Stimulated activated CD4-positive, alpha-beta T cell treated with anti-CD3 and anti-CD28 coated beads, Interleukin-12 subunit alpha, Interleukin-12 subunit beta, amount 100 ng/mL, for 24 hours (primary cell): ENCODE measurements at regions not wholly inside any gene's neighbourhood (a gene's known extent, or its start where the extent isn't known, plus 50 kb on each side); places are given as distances from the start of the nearest gene placed in this dataset.

Source experiments
- DNase-seq, 2 experiments: peaks; one replicate each; pipeline ENCODE4 v3.0.0-alpha.2; 2020; ENCODE audit warnings: low read depth in 2 of 2

- no peak for DNase-seq
These were observed 1488.3 kb downstream of the RPA4 start for GRCh38 chrX:98371994-98372393.

DNA sequence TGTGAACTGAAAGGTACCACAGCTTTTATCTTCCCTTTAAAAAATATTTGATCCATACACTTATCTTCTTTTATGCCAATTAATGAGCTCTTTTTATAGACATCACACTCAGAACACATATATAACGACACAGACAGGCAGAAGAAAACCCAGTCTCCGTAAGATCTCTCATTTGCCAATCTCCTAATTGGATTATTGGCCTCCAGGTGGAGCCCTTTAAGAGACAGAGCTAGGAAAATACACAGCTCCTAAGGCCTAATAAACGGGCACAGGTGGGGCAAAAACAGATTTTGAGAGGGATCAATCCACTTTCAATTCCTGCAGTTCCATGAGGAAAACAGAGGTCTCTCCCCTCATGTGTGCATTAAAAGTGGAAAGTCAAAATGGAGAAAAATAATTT, 1495.4 kb downstream of the RPA4 start:
- DNase-seq = no peak

- DNase-seq = no peak
These were observed 1496.4 kb downstream of the RPA4 start for GRCh38 chrX:98380106-98380505.

GRCh38 chrX:98380556-98380955, 1496.8 kb downstream of the RPA4 start:
- DNase-seq = no peak

DNA sequence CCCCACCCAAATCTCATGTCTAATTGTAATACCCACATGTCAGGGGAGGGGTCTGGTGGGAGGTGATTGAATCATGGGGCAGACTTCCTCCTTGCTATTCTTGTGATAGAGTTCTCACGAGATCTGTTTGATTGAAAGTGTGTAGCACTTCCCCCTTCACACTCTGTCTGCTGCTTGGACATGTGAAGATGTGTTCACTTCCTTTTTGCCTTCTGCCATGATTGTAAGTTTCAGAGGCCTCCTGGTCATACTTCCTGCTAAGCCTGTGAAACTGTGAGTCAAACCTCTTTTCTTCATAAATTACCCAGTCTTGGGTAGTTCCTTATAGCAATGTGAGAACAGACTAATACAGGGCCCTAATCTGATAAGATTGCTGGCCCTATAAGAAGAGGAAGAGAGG, 1514.8 kb downstream of the RPA4 start:
- no peak for DNase-seq

GRCh38 chrX:98405376-98405775, 1521.7 kb downstream of the RPA4 start:
- DNase-seq = no peak

- no peak for DNase-seq
These were observed 1523.9 kb downstream of the RPA4 start for GRCh38 chrX:98407584-98407983.

GRCh38 chrX:98409867-98410266, 1526.2 kb downstream of the RPA4 start:
- DNase-seq = no peak

GRCh38 chrX:98412058-98412457, 1528.3 kb downstream of the RPA4 start:
- DNase-seq = no peak

- no peak for DNase-seq
These were observed 1538.8 kb downstream of the RPA4 start for GRCh38 chrX:98422536-98422935.

GRCh38 chrX:98432413-98432812, 1548.7 kb downstream of the RPA4 start:
- DNase-seq = no peak

- DNase-seq = no peak
These were observed 1564.8 kb downstream of the RPA4 start for GRCh38 chrX:98448524-98448923.

DNA sequence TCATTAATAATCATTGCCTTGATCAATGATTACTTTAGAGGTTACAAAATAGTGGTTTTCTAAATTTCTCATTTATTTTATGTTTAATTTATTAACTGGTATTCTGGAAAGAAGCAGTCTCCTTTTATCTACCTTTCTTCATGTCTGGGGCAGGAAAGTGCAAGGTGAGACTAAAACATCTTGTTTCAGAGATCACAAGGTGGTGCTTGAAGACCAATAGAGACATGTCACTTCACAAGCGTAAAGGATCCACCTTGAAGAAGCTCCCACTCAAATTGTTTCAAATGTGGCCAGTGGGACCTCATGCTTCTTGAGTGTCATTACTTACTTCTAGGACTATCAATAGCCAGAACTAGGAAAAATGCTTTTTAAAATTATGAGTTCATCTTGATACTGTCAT, 1568.7 kb downstream of the RPA4 start:
- no peak for DNase-seq

DNA sequence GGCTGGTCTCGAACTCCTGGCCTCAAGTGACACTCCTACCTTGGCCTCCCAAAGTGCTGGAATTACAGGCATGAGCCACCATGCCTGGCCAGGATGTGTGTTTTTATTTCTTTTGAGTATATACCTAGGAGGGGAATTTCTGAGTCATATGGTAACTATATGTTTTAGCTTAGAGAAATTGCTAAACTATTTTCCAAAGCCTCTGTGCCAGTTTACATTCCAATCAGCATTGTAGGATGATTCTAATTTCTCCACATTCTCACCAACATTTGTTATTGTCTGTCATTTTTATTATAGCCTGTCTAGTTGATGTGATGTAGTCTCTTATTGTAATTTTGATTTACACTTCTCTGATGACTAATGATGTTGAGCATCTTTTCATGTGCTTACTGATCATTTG, 1576.0 kb downstream of the RPA4 start:
- DNase-seq = no peak

DNA sequence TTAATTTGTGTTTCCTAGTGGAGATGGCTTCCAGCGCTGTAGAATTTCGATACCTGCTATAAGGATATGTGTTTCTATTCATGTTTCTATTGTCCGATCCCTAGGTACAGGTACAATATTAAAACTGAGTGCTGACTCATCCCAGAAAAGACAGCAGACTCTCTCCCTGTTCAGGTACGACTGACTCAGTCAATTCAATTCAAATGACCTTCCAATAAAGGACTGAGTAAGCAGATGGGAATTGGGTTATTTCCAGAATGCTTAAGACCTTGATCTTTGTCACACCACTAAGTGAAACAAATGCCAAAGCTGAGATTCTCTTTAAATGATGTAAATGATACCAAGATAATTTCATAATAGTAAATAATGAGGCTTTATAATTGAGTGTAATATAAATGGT, 1596.9 kb downstream of the RPA4 start:
- DNase-seq = no peak

- DNase-seq = no peak
These were observed 1597.9 kb downstream of the RPA4 start for GRCh38 chrX:98481636-98482035.

GRCh38 chrX:98490670-98491069, 1607.0 kb downstream of the RPA4 start:
- DNase-seq = no peak

GRCh38 chrX:98501426-98501825, 1617.7 kb downstream of the RPA4 start:
- no peak for DNase-seq

GRCh38 chrX:98506907-98507306, 1623.2 kb downstream of the RPA4 start:
- DNase-seq = no peak

DNA sequence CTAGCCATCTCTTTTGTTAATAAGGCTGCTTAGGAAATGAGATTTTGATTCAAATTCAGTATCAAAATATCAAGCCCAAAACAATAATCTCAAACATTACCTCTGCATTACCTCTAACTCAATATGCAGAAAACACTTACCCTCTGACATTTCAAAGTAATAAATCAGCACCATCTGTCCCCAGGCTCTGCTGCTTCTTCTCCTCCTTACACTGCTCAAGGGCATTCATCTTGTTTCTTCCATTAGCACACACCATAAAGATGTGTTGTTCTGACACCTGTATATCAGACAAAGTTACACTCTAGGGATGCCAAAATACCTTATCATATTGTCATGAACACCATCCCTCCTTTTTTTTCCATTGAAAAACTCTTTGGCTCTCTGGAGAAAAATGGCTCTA, 1630.3 kb downstream of the RPA4 start:
- DNase-seq = no peak

DNA sequence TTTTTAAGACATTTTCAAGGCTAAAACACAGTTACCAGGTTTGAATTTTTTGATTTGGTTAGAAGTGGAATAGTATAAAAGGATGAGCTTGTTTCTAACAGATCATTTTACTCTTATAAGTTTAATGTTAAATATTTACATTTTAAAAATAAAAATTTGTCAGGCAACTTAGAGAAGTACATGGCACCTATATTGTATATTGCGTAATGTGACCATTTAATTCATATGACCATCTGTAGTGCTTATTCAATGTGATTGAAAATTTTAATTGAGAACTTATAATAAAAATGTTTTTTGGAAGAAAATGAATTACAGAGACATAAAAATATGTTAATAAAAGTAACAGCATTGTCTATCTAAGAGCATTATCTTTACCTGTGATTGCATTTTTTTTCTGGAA, 1632.4 kb downstream of the RPA4 start:
- DNase-seq = no peak

DNA sequence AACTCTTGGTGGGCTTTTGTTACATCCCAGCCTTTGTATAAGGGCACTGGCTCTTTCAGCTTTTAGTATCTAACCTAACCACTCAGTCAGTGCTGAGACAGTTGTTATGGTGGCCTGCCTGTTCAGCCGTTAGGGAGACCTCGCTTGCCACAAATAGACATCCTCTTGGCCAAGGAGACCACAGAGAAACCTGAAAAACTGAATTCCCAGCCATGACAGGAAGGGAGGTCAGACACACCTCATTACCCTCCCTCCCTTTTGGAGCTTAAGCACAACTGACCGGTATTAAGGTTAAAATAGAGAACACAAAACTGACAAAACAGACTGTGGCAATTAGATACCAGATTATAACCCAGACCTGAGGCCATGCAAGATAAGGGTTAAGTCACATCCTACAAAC, 1639.3 kb downstream of the RPA4 start:
- no peak for DNase-seq

DNA sequence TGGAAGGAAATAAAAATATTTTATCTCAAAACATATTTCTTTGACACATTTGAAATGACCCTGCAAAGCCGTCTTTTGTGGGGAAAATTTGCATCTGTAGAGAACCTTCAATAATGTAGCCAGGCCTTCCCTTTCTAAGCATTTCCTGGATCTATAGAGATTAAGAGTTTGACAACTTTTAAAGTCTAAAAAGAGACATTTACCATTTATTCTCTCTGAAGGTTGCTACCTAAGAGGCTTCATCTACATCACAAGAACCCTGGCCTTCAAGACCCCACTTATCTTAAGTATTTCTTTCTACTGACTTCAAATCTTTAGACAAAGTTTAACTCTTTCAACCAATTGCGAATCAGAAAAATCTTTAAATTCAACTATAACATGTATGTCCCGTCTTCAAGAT, 1639.8 kb downstream of the RPA4 start:
- DNase-seq = no peak

DNA sequence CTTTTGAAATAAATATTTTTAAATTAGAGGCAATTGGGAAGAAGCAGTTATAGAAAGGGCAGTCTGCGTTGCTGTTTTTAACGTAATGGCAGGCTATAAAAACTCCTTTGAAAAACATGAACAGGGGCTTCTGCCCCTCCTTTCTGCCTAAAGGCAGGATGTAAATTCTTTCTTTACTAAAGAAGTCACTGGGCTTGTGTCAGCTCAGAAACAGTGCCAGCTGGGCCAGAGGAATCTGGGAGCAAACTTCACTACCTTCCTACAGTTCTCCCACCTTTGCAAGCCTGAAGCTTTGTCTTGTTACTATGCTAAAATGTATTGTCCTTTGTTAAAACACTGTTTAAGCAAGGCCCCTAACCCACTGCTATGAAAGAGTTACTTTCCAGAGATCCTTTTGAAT, 1664.8 kb downstream of the RPA4 start:
- no peak for DNase-seq

DNA sequence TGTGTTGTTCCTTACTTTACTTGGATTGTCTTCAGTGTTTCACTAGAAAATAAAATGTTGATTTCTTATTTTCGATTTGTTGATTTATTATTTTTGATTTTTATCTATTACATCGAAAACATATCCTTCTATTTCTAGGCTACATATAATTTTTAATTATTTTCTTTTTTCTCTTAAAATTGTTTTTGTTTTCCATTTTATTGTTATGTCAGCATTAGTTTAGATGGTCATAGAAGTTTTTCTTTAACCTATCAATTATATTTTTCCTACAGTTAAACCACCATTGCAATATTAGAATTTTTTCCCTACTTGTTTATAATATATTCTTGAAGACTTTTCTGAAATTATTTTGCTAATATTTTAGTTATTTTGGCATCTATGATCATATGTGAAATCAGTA, 1685.1 kb downstream of the RPA4 start:
- no peak for DNase-seq
